GM18498 (cell line): ENCODE measurements at regions not wholly inside any gene's neighbourhood (a gene's known extent, or its start where the extent isn't known, plus 50 kb on each side); places are given as distances from the start of the nearest gene placed in this dataset.
"Not testable (repeated sequence)": the region's sequence is repeated elsewhere in the genome, so short reads cannot be mapped to it uniquely, and the experiment has no call there.

Experiments
- ATAC-seq: cut with Tn5 transposase; IDR thresholded peaks from one replicate; pipeline ENCODE4 v1.9.1; 2021; ENCODE audit warnings: mild to moderate bottlenecking, moderate library complexity; ENCODE audit not compliant: unreplicated experiment

GRCh38 chr11:34795641-34796040 is 120.5 kb downstream of the APIP start:
- ATAC-seq = no peak

- ATAC-seq = no peak
Observed at GRCh38 chr11:34794696-34795095, 121.5 kb downstream of the APIP start.

GRCh38 chr11:34793666-34794065 is 122.5 kb downstream of the APIP start:
- ATAC-seq = no peak

GRCh38 chr11:34792814-34793258 is 123.3 kb downstream of the APIP start:
- no peak for ATAC-seq

- ATAC-seq = no peak
Observed at GRCh38 chr11:34791780-34792542, 124.2 kb downstream of the APIP start.

- no peak for ATAC-seq
Observed at GRCh38 chr11:34790620-34791019, 125.6 kb downstream of the APIP start.

GRCh38 chr11:34789196-34789834 is 126.9 kb downstream of the APIP start:
- no peak for ATAC-seq

GRCh38 chr11:34788642-34789041 is 127.5 kb downstream of the APIP start:
- ATAC-seq = no peak

- no peak for ATAC-seq
Observed at GRCh38 chr11:34787895-34788294, 128.3 kb downstream of the APIP start.

GRCh38 chr11:34787348-34787747 is 128.8 kb downstream of the APIP start:
- no peak for ATAC-seq

- ATAC-seq = no peak
Observed at GRCh38 chr11:34784318-34784841, 131.8 kb downstream of the APIP start.

- no peak for ATAC-seq
Observed at GRCh38 chr11:34783816-34784317, 132.3 kb downstream of the APIP start.

GRCh38 chr11:34781826-34782225 is 134.4 kb downstream of the APIP start:
- ATAC-seq = not testable (repeated sequence)

GRCh38 chr11:34775417-34775888 is 140.7 kb downstream of the APIP start:
- no peak for ATAC-seq

GRCh38 chr11:34774604-34775003 is 141.6 kb downstream of the APIP start:
- ATAC-seq = no peak

GRCh38 chr11:34773826-34774225 is 142.4 kb downstream of the APIP start:
- ATAC-seq = no peak

GRCh38 chr11:34773211-34773610 is 143.0 kb downstream of the APIP start:
- ATAC-seq = no peak

GRCh38 chr11:34770111-34770510 is 146.1 kb downstream of the APIP start:
- ATAC-seq = no peak

GRCh38 chr11:34769224-34769623 is 147.0 kb downstream of the APIP start:
- ATAC-seq = no peak

- ATAC-seq = not testable (repeated sequence)
Observed at GRCh38 chr11:34762625-34763024, 141.7 kb downstream of the EHF start.

- no peak for ATAC-seq
Observed at GRCh38 chr11:34758262-34758661, 137.4 kb downstream of the EHF start.

GRCh38 chr11:34757026-34757451 is 136.1 kb downstream of the EHF start:
- no peak for ATAC-seq
